Fibroblast of skin of left quadriceps (primary cell): ENCODE measurements at regions not wholly inside any gene's neighbourhood (a gene's known extent, or its start where the extent isn't known, plus 50 kb on each side); places are given as distances from the start of the nearest gene placed in this dataset.

Source experiments
- DNase-seq, 2 experiments: peaks; one replicate each; pipeline ENCODE4 v3.0.0-alpha.2; 2013; ENCODE audit warnings: low read depth in 2 of 2

- DNase-seq, result no peak
Measured at GRCh38 chr4:35760807-35761206, 483.5 kb downstream of the ARAP2 start.

- DNase-seq, result peak; percentile 25 to 36
Measured at GRCh38 chr4:35771571-35771970, 472.7 kb downstream of the ARAP2 start.

GRCh38 chr4:35772291-35772690 lies 472.0 kb downstream of the ARAP2 start:
- peak; percentile 6 to 14 for DNase-seq

DNA sequence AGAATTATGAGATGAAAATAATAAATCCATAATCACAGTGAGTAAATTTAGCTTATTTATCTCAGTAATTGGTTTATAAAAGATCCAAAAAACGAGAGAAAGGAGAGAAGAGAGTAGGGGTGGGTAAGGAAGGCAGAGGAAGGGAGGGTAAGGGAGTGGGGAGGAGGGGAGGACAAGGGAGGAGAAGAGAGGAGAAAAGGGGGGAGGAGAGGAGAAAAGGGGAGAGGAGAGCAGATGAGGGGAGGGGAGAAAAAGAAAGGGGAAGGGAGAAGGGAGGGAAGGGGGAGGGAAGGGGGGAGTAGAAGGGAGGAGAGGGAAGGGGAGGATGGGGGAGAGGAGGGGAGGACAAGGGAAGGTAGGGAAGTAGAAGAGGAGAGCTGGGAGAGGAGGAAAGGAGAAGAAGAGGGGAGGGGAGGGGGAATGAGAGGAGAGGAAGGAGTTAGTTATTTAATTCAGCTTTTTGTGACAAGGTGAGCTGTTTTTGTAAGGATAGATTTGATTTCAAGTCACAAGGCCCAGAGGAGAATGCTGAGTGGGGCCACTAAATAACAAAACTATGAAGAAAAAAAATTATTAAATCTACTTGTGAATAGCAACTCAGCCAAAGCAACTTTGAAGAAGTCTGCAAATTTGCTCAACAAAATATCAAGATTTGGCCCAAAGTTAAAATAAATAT lies 454.3 kb downstream of the ARAP2 start:
- DNase-seq, result no peak

DNA sequence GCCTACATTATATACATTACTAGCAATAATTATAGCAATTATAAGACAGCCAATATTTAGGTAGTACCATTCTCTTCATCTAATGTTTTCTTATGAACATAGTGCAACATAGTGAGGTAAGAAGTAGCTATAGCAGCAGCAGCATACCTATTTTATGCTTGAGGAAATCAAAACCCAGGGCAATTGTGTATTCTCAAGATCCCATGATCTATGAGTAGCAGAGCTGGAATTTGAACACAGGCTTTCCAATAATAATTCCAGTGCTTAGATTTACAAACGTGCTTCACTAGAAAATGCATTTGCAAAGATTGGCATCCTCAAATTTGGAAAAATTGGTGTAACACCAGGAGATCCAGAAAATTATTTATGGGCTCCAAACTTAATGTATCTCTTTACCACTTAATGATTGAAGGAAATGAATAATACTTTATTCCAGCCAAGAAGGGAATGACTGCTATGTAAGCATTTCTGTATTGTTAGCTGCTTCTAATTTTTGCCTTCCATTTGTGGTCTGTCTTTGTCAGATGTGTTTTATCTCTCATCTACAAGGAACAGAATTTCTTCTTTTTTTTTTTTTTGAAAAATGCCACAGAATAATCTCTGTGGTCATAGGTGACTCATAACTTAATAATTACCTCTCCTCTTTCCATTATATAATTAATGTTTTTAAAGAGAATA lies 451.1 kb downstream of the ARAP2 start:
- DNase-seq, result peak; percentile 9 to 19

GRCh38 chr4:35793766-35794165 lies 450.5 kb downstream of the ARAP2 start:
- DNase-seq, result no peak

GRCh38 chr4:35800669-35801068 lies 443.6 kb downstream of the ARAP2 start:
- DNase-seq, result no peak

GRCh38 chr4:35802644-35803043 lies 441.7 kb downstream of the ARAP2 start:
- no peak for DNase-seq

DNA sequence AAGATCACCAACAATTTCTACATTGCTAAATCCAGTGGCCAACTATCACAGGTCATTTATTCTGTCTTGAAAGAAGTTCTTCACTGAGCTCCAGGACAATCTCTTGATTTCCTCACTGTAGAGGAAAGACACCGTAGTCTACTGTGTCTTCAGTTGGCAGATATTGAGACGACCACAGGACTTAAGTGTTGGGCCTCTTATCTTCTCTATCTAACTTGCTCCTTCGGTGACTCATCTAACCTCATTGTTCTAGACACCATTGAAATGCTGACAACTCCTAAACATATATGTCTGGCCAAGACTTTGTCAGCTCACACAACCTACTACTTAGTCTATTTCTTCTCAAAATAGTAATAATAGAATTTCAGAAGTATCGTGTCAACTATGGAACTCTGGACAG lies 425.8 kb downstream of the ARAP2 start:
- DNase-seq, result no peak

- DNase-seq, result no peak
Measured at GRCh38 chr4:35820003-35820402, 424.3 kb downstream of the ARAP2 start.

- no peak for DNase-seq
Measured at GRCh38 chr4:35824231-35824630, 420.1 kb downstream of the ARAP2 start.

GRCh38 chr4:35835893-35836292 lies 408.4 kb downstream of the ARAP2 start:
- no peak for DNase-seq

DNA sequence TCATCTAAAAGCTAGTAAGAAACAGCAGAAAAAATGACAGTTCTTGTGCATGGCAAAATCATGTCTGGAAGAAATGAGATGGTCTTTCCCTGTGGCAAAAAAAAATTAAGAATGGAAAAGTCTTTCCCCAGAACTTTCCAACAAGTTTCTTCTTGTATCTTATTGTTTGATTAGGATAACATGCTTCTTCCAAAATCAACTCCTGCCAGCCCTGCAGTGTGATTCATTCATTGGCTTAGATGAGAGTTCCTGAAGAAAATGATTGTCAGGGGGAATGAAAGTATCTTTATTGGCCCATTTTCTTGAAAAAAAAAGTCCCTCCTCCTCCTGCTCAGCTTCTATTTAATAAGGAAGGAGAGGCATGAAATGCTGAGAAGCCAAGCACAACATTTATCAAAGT lies 407.7 kb downstream of the ARAP2 start:
- no peak for DNase-seq

GRCh38 chr4:35867057-35867456 lies 377.3 kb downstream of the ARAP2 start:
- no peak for DNase-seq

- DNase-seq, result no peak
Measured at GRCh38 chr4:35872273-35872672, 372.0 kb downstream of the ARAP2 start.

DNA sequence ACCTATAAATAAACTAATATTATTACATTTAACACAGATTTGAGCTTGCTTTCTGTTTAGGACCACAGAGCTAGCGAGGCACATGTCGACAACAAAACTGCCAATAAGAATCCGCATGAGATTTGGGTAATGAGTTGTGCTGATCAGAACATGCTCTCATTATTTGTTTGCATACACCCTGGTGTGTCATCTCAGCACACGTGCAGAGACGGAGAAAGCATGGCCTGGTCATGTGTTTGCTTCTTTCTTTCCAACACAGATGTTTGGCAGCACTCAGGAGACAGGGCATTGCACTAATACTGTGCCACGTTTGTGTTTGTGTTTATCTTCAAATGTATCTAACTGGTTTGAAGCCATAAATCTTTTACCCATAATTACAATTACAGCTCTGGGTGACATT lies 364.8 kb downstream of the ARAP2 start:
- DNase-seq, result no peak

DNA sequence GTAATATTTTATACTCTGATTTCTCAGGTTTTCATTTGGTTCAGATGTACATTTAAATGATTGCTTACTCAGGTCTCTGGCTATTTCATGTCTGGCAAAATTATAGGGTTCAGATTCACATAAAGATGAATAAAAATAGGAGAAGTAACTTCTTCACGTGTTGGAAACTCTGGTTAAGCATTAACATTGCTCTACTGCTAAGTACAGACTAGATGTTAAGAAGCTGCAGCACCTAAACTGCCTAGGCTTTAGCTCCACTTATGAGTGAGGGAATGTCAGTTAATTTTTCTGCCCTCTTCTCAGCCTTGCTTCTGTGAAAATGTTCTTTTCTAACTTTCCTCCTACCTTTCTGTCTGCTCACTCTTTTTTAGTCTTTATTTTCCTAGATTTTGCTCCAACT lies 361.2 kb downstream of the ARAP2 start:
- DNase-seq, result no peak

GRCh38 chr4:35884714-35885480 lies 359.4 kb downstream of the ARAP2 start:
- no peak for DNase-seq

- no peak for DNase-seq
Measured at GRCh38 chr4:35897808-35898207, 346.5 kb downstream of the ARAP2 start.

- no peak for DNase-seq
Measured at GRCh38 chr4:35900286-35901243, 343.7 kb downstream of the ARAP2 start.

- DNase-seq, result no peak
Measured at GRCh38 chr4:35912174-35912573, 332.1 kb downstream of the ARAP2 start.

DNA sequence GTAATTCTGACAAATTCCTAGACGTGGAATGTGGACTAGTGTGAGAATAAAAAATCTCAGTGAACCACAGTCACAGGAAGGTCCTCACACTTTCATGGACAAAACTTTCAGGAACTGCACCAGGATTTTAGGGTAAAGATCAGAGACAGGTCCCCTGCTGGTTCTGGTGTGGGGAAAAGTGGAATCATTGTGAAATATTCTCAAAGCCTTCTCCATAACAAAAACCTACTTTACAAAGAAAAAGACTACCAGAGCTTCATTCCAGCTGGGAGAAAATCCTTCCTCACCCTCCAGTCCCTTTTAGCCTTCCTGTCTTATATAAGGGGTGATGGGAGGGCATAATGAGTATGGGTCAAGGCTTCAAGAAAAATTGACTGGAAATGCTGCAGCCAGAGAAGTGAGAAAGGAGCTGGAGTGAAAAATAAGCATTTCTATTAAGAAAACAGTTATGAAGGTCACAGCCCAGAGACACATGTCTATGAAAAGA lies 325.8 kb downstream of the ARAP2 start:
- no peak for DNase-seq
